ENCODE measurements at regions not wholly inside any gene's neighbourhood (a gene's known extent, or its start where the extent isn't known, plus 50 kb on each side); places are given as distances from the start of the nearest gene placed in this dataset.

DNA sequence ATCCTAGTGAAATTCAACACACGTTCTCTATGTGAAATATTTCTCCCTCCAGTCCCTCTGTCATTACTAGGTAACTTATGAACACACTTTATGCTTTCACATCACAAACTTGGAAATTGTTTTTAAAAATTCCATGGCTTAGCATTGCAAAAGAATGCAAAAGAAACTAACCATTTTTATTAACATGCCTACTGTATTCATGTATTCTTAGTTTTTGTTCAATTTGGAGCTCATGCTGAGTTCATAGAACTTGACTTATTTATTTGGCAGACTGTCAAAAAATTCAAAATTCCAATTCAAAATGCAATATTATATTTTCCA, 155.0 kb upstream of the SEMA3C start:
- TF ChIP-seq SUZ12 (IDR thresholded peaks at IDR 0.05; ENCODE audit: extremely low read depth, insufficient read depth, insufficient read length) (no peak), YY1 (IDR thresholded peaks at IDR 0.05; ENCODE audit: insufficient read depth, insufficient read length) (no peak), ZNF274 (IDR thresholded peaks at IDR 0.05; ENCODE audit: low read depth, low read length) (no peak)
